Neuronal stem cell (in vitro differentiated cells): ENCODE measurements at regions not wholly inside any gene's neighbourhood (a gene's known extent, or its start where the extent isn't known, plus 50 kb on each side); places are given as distances from the start of the nearest gene placed in this dataset.
A peak's percentile ranks its signal among the peaks of the same experiment; 100 is the strongest.

Experiments
- DNase-seq: peaks from one replicate; pipeline ENCODE4 v3.0.0-alpha.2; 2013; ENCODE audit warnings: low spot score
- H2AFZ ChIP-seq: one replicate; pipeline ENCODE4 v1.6.1; 2013; ENCODE audit warnings: mild to moderate bottlenecking, low read length, inconsistent platforms
- H2AK5ac ChIP-seq: 2 replicates; pipeline ENCODE4 v1.6.1; 2013; ENCODE audit warnings: low read depth, mild to moderate bottlenecking, inconsistent platforms, low read length, moderate library complexity, mixed read lengths
- H2BK120ac ChIP-seq: 2 replicates; pipeline ENCODE4 v1.6.1; 2013; ENCODE audit warnings: low read depth, mild to moderate bottlenecking, inconsistent platforms, low read length, moderate library complexity, mixed read lengths
- H2BK12ac ChIP-seq: one replicate; pipeline ENCODE4 v1.6.1; 2013; ENCODE audit warnings: low read length, inconsistent platforms
- H2BK15ac ChIP-seq: 2 replicates; pipeline ENCODE4 v1.6.1; 2013; ENCODE audit warnings: mild to moderate bottlenecking, low read length, inconsistent platforms, mixed read lengths
- H2BK5ac ChIP-seq: one replicate; pipeline ENCODE4 v1.6.1; 2013; ENCODE audit warnings: inconsistent platforms, mild to moderate bottlenecking, low read length, moderate library complexity
- H3K14ac ChIP-seq: one replicate; pipeline ENCODE4 v1.6.1; 2013; ENCODE audit warnings: low read length, inconsistent platforms
- H3K18ac ChIP-seq: 2 replicates; pipeline ENCODE4 v1.6.1; 2013; ENCODE audit warnings: low read length, inconsistent platforms
- H3K23ac ChIP-seq: 2 replicates; pipeline ENCODE4 v1.6.1; 2013; ENCODE audit warnings: low read depth, mild to moderate bottlenecking, mixed read lengths, low read length, inconsistent platforms; ENCODE audit not compliant: poor library complexity
- H3K27ac ChIP-seq: replicated peaks from 3 replicates; pipeline ENCODE4 v1.5.1; 2013; ENCODE audit warnings: low read length, inconsistent platforms
- H3K27me3 ChIP-seq, 3 experiments: 2 replicates each; pipeline ENCODE4 v1.6.1; 2013; ENCODE audit warnings: low read length in 3 of 3, mild to moderate bottlenecking in 2 of 3, inconsistent platforms in 1 of 3, low read depth in 1 of 3, mixed read lengths in 1 of 3, moderate library complexity in 1 of 3; ENCODE audit not compliant: control insufficient read depth in 3 of 3, insufficient read depth in 3 of 3
- H3K36me3 ChIP-seq, 2 donors: replicated peaks in 1 of 2; 2 replicates each; pipeline ENCODE4 v1.6.1; 2013; ENCODE audit warnings: low read length in 2 of 2; ENCODE audit not compliant: control insufficient read depth in 2 of 2, insufficient read depth in 2 of 2
- H3K4ac ChIP-seq: 2 replicates; pipeline ENCODE4 v1.6.1; 2013; ENCODE audit warnings: inconsistent platforms, mild to moderate bottlenecking, low read length, moderate library complexity
- H3K4me1 ChIP-seq, 2 donors: 1 replicate in 1 of 2; 2 replicates in 1 of 2; pipeline ENCODE4 v1.6.1; 2013; ENCODE audit warnings: low read length in 2 of 2, low read depth in 1 of 2; ENCODE audit not compliant: control insufficient read depth in 2 of 2, insufficient read depth in 1 of 2
- H3K4me2 ChIP-seq: one replicate; pipeline ENCODE4 v1.6.1; 2013; ENCODE audit warnings: mild to moderate bottlenecking, low read length, inconsistent platforms; ENCODE audit not compliant: insufficient read depth, poor library complexity, severe bottlenecking
- H3K4me3 ChIP-seq, 2 donors: 2 replicates each; pipeline ENCODE4 v1.5.1; 2013; ENCODE audit warnings: low read length in 2 of 2, mild to moderate bottlenecking in 2 of 2, inconsistent platforms in 1 of 2, moderate library complexity in 1 of 2
- H3K79me1 ChIP-seq: one replicate; pipeline ENCODE4 v1.6.1; 2013; ENCODE audit warnings: low read depth, mild to moderate bottlenecking, inconsistent platforms, low read length, moderate library complexity
- H3K9ac ChIP-seq: one replicate; pipeline ENCODE4 v1.6.1; 2013; ENCODE audit warnings: mild to moderate bottlenecking, low read depth, low read length, inconsistent platforms; ENCODE audit not compliant: poor library complexity
- H3K9me3 ChIP-seq, 2 donors: replicated peaks in 1 of 2; 2 replicates each; pipeline versions ENCODE3 to v1.6.1; 2013; ENCODE audit warnings: low read length in 2 of 2, mild to moderate bottlenecking in 2 of 2, inconsistent platforms in 1 of 2, low read depth in 1 of 2, mixed read lengths in 1 of 2, moderate library complexity in 1 of 2; ENCODE audit not compliant: control insufficient read depth in 2 of 2, insufficient read depth in 1 of 2
- H4K8ac ChIP-seq: one replicate; pipeline ENCODE4 v1.6.1; 2013; ENCODE audit warnings: low read depth, mild to moderate bottlenecking, inconsistent platforms, low read length, moderate library complexity
- H4K91ac ChIP-seq: one replicate; pipeline ENCODE4 v1.6.1; 2013; ENCODE audit warnings: low read length, low read depth, mild to moderate bottlenecking, inconsistent platforms; ENCODE audit not compliant: poor library complexity
- WGBS, 2 donors: extraction: QIAGEN DNeasy Blood & Tissue Kit; methylation state at CpG; one replicate each; pipeline ENCODE4 v1.1.7; 2013; ENCODE audit warnings: missing lambda C conversion rate in 2 of 2, mixed read lengths in 1 of 2; ENCODE audit not compliant: insufficient read length in 2 of 2, insufficient replicate concordance in 1 of 2; ENCODE audit errors: extremely low coverage in 2 of 2; 5-methylcytosine and 5-hydroxymethylcytosine counted together

- no CpG with 5 or more reads among the region's 2 CpGs for WGBS, 2 donors
- DNase-seq, result no peak
- H2BK15ac ChIP-seq, result no peak overlapping the region
Observed at GRCh38 chr2:116582850-116583249, 1231.6 kb upstream of the DDX18 start.

GRCh38 chr2:116585669-116586327 is 1228.7 kb upstream of the DDX18 start:
- no CpG with 5 or more reads among the region's 2 CpGs for WGBS, 2 donors
- no peak for DNase-seq
- Histone ChIP-seq H4K8ac (no peak overlapping the region), H2AK5ac (no peak overlapping the region), H3K4ac (no peak overlapping the region), H2AFZ (peak overlapping the region; percentile 31), H3K9me3 (no peaks in the 10 kb centered on the region), H3K4me1 (peaks cover 0 to 8% of the 10 kb centered on the region in 2 donors), H3K27me3 (no peaks in the 10 kb centered on the region), H2BK15ac (no peak overlapping the region), H2BK120ac (no peak overlapping the region), H3K4me3 (no peak overlapping the region), H4K91ac (no peak overlapping the region), H3K27ac (no peak overlapping the region), H3K18ac (no peak overlapping the region), H3K14ac (no peak overlapping the region), H2BK12ac (no peak overlapping the region), H3K4me2 (no peak overlapping the region), H3K79me1 (no peaks in the 10 kb centered on the region), H3K36me3 (no peaks in the 10 kb centered on the region), H3K23ac (no peak overlapping the region), H3K9ac (no peak overlapping the region), H2BK5ac (no peak overlapping the region)

More at GRCh38 chr2:116582850-116583249, 1231.6 kb upstream of the DDX18 start:
- Histone ChIP-seq H3K18ac (no peak overlapping the region), H3K14ac (no peak overlapping the region), H3K4me2 (no peak overlapping the region), H3K4me3 (no peak overlapping the region), H3K27ac (no peak overlapping the region), H3K9me3 (no peaks in the 10 kb centered on the region), H3K27me3 (no peaks in the 10 kb centered on the region), H2BK120ac (no peak overlapping the region), H3K23ac (no peak overlapping the region), H3K9ac (no peak overlapping the region), H4K8ac (no peak overlapping the region), H2AK5ac (no peak overlapping the region), H2BK5ac (no peak overlapping the region), H2AFZ (no peak overlapping the region), H4K91ac (no peak overlapping the region), H3K4me1 (peaks cover 0 to 8% of the 10 kb centered on the region in 2 donors), H2BK12ac (no peak overlapping the region), H3K4ac (no peak overlapping the region), H3K79me1 (no peaks in the 10 kb centered on the region), H3K36me3 (no peaks in the 10 kb centered on the region)

DNA sequence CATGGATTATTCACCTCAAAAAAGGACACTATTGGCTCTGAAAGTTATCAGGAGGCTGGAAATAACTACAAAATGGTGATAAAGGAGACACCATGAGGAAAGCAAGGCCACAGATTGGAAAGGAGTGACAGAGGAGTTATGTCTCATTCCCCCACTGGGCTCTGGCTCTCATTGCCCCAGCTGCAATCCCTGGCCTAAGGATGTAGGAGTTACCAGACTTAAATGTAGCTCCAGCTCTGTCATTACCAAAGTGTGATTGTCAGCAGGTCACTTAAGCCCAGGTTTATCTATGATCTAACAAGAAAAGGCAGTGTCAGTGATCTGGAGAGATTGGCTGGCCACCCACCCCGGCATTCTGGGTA is 1228.2 kb upstream of the DDX18 start:
- no peak overlapping the region for H3K18ac ChIP-seq
- no peak overlapping the region for H3K23ac ChIP-seq
- no CpG with 5 or more reads among the region's 1 CpG for WGBS, 2 donors

More for the DNA sequence above, 1228.2 kb upstream of the DDX18 start:
- Histone ChIP-seq H3K27me3 (no peaks in the 10 kb centered on the region), H2AK5ac (no peak overlapping the region), H3K9me3 (no peaks in the 10 kb centered on the region), H3K4me3 (no peak overlapping the region), H3K79me1 (no peaks in the 10 kb centered on the region), H3K4ac (no peak overlapping the region), H3K14ac (no peak overlapping the region), H2BK120ac (no peak overlapping the region), H2BK12ac (no peak overlapping the region), H3K9ac (no peak overlapping the region), H2BK5ac (no peak overlapping the region), H3K36me3 (no peaks in the 10 kb centered on the region), H3K27ac (no peak overlapping the region), H3K4me2 (no peak overlapping the region), H4K91ac (no peak overlapping the region), H2BK15ac (no peak overlapping the region), H2AFZ (no peak overlapping the region), H3K4me1 (peaks cover 0 to 8% of the 10 kb centered on the region in 2 donors), H4K8ac (no peak overlapping the region)
- no peak for DNase-seq
